ENCODE measurements at regions not wholly inside any gene's neighbourhood (a gene's known extent, or its start where the extent isn't known, plus 50 kb on each side); places are given as distances from the start of the nearest gene placed in this dataset.

- no peak for DNase-seq (ENCODE audit: low read depth)
These were observed 102.9 kb downstream of the PFKFB3 start for GRCh38 chr10:6305401-6306321.

GRCh38 chr10:6306917-6307316 is 104.2 kb downstream of the PFKFB3 start:
- DNase-seq (ENCODE audit: low read depth) = no peak

- no peak for DNase-seq (ENCODE audit: low read depth)
These were observed 107.1 kb downstream of the PFKFB3 start for GRCh38 chr10:6309816-6310215.

- DNase-seq (ENCODE audit: low read depth) = no peak
These were observed 108.2 kb downstream of the PFKFB3 start for GRCh38 chr10:6310977-6311376.

GRCh38 chr10:6311700-6312330 is 109.1 kb downstream of the PFKFB3 start:
- DNase-seq (ENCODE audit: low read depth) = no peak

- DNase-seq (ENCODE audit: low read depth) = no peak
These were observed 109.9 kb downstream of the PFKFB3 start for GRCh38 chr10:6312636-6313035.

GRCh38 chr10:6313111-6313895 is 110.6 kb downstream of the PFKFB3 start:
- DNase-seq (ENCODE audit: low read depth) = no peak

- peak; percentile 19 for DNase-seq (ENCODE audit: low read depth)
These were observed 112.0 kb downstream of the PFKFB3 start for GRCh38 chr10:6314620-6315205.

GRCh38 chr10:6319119-6319518 is 116.4 kb downstream of the PFKFB3 start:
- DNase-seq (ENCODE audit: low read depth) = no peak

GRCh38 chr10:6320320-6321010 is 117.7 kb downstream of the PFKFB3 start:
- DNase-seq (ENCODE audit: low read depth) = no peak

GRCh38 chr10:6321880-6322279 is 119.1 kb downstream of the PFKFB3 start:
- peak; percentile 66 for DNase-seq (ENCODE audit: low read depth)

- DNase-seq (ENCODE audit: low read depth) = no peak
These were observed 120.1 kb downstream of the PFKFB3 start for GRCh38 chr10:6322805-6323204.

- no peak for DNase-seq (ENCODE audit: low read depth)
These were observed 125.4 kb downstream of the PFKFB3 start for GRCh38 chr10:6327961-6328698.

- no peak for DNase-seq (ENCODE audit: low read depth)
These were observed 126.1 kb downstream of the PFKFB3 start for GRCh38 chr10:6328699-6329423.

GRCh38 chr10:6333086-6333485 is 130.4 kb downstream of the PFKFB3 start:
- DNase-seq (ENCODE audit: low read depth) = no peak

- no peak for DNase-seq (ENCODE audit: low read depth)
These were observed 131.2 kb downstream of the PFKFB3 start for GRCh38 chr10:6333973-6334372.

GRCh38 chr10:6336016-6336415 is 133.3 kb downstream of the PFKFB3 start:
- no peak for DNase-seq (ENCODE audit: low read depth)

GRCh38 chr10:6337382-6337781 is 134.7 kb downstream of the PFKFB3 start:
- DNase-seq (ENCODE audit: low read depth) = peak; percentile 26

GRCh38 chr10:6338361-6338760 is 135.6 kb downstream of the PFKFB3 start:
- no peak for DNase-seq (ENCODE audit: low read depth)

- no peak for DNase-seq (ENCODE audit: low read depth)
These were observed 137.2 kb downstream of the PFKFB3 start for GRCh38 chr10:6339891-6340290.

Data from ELR (cell line).